MCF 10A (cell line): ENCODE measurements at regions not wholly inside any gene's neighbourhood (a gene's known extent, or its start where the extent isn't known, plus 50 kb on each side); places are given as distances from the start of the nearest gene placed in this dataset.
A peak's percentile ranks its signal among the peaks of the same experiment; 100 is the strongest.

Experiments used
- BruUV-seq: library from RNA; stranded (reverse); fragments of 400-500 nt; replicated peaks from 2 replicates; lab custom pipeline; 2021; lab: Mats Ljungman, UMichigan
- CTCF ChIA-PET: fragments of 300-600 bp; sonication (Branson Sonifier 250); formaldehyde crosslinking; extraction: SDS; loops from one replicate; lab custom pipeline; 2021; ENCODE audit warnings: antibody characterized with exemption, inconsistent platforms; lab: Yijun Ruan, JAX
- POLR2A ChIA-PET: fragments of 300-600, 350-650 bp; sonication (Branson Sonifier 250); formaldehyde crosslinking; extraction: SDS; loops from one replicate; lab custom pipeline; 2020; ENCODE audit warnings: antibody characterized with exemption, inconsistent platforms; lab: Yijun Ruan, JAX
- DNase-seq: peaks from one replicate; pipeline ENCODE4 v3.0.0-alpha.2; 2018; ENCODE audit not compliant: unreplicated experiment
- H3K27ac Mint-ChIP-seq: one replicate; pipeline ENCODE4 v1.8.0; 2022; ENCODE audit warnings: mild to moderate bottlenecking, low read depth, mixed read lengths; ENCODE audit not compliant: unreplicated experiment
- H3K27me3 Mint-ChIP-seq: one replicate; pipeline ENCODE4 v1.8.0; 2022; ENCODE audit warnings: mixed read lengths; ENCODE audit not compliant: insufficient read depth, unreplicated experiment
- H3K36me3 Mint-ChIP-seq: one replicate; pipeline ENCODE4 v1.8.0; 2022; ENCODE audit warnings: mild to moderate bottlenecking, moderate library complexity, mixed read lengths; ENCODE audit not compliant: insufficient read depth, unreplicated experiment
- H3K4me1 Mint-ChIP-seq: one replicate; pipeline ENCODE4 v1.8.0; 2022; ENCODE audit warnings: mixed read lengths; ENCODE audit not compliant: insufficient read depth, unreplicated experiment
- H3K4me3 Mint-ChIP-seq: one replicate; pipeline ENCODE4 v1.8.0; 2022; ENCODE audit warnings: mild to moderate bottlenecking, moderate library complexity, mixed read lengths; ENCODE audit not compliant: unreplicated experiment
- H3K9me3 Mint-ChIP-seq: one replicate; pipeline ENCODE4 v1.8.0; 2022; ENCODE audit warnings: mixed read lengths; ENCODE audit not compliant: unreplicated experiment
- intact Hi-C: fragments of 100-400 bp; cut with micrococcal nuclease; formaldehyde crosslinking; loops from 2 replicates; pipeline ENCODE4 v1.14.1; 2022
- TF ChIP-seq, protein P1 (sequence below): fragments of 200-600 bp; IDR thresholded peaks from one replicate; pipeline ENCODE4 v1.8.0; 2022; ENCODE audit warnings: antibody characterized with exemption, mild to moderate bottlenecking; ENCODE audit not compliant: unreplicated experiment

DNA sequence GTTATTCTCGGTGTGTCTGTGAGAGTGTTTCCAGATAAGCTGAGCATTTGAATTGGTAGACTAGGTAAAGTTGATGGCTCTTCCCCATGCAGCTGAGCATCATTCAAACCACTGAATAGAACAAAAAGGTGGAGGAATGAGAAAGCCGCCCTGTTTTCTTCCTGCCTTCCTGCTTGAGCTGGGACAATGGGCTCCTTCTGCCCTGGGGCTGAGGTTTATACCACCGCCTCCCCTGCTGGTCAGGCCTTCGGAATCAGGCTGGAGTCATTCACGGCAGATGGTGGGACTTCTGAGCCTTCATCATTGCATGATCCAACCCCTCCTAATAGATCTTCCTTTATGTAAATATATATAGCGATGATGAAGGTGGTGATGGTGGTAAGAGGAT is 124.9 kb downstream of the ANKRD60 start:
- Mint-ChIP-seq H3K27ac (no peak overlapping the region), H3K4me1 (peaks cover 19% of the 10 kb centered on the region), H3K36me3 (no peaks in the 10 kb centered on the region), H3K9me3 (peaks cover 8% of the 10 kb centered on the region), H3K27me3 (no peaks in the 10 kb centered on the region), H3K4me3 (no peak overlapping the region)
- intact Hi-C loops = no loop called here
- BruUV-seq = no TSS peak
- TF ChIP-seq, protein P1, sequence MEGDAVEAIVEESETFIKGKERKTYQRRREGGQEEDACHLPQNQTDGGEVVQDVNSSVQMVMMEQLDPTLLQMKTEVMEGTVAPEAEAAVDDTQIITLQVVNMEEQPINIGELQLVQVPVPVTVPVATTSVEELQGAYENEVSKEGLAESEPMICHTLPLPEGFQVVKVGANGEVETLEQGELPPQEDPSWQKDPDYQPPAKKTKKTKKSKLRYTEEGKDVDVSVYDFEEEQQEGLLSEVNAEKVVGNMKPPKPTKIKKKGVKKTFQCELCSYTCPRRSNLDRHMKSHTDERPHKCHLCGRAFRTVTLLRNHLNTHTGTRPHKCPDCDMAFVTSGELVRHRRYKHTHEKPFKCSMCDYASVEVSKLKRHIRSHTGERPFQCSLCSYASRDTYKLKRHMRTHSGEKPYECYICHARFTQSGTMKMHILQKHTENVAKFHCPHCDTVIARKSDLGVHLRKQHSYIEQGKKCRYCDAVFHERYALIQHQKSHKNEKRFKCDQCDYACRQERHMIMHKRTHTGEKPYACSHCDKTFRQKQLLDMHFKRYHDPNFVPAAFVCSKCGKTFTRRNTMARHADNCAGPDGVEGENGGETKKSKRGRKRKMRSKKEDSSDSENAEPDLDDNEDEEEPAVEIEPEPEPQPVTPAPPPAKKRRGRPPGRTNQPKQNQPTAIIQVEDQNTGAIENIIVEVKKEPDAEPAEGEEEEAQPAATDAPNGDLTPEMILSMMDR = no peak
- DNase-seq = no peak
- ChIA-PET CTCF (interaction anchor here (0.8 to 1.8 kb wide), 3 partner anchors 10 to 29 kb away, joined by 3 to 8 read pairs (median 3); no protein-coding TSS in a partner anchor), POLR2A (interaction anchor here (0.7 to 3.5 kb wide), 5 partner anchors 8 to 392 kb away, joined by 3 to 24 read pairs (median 7); no protein-coding TSS in a partner anchor)

DNA sequence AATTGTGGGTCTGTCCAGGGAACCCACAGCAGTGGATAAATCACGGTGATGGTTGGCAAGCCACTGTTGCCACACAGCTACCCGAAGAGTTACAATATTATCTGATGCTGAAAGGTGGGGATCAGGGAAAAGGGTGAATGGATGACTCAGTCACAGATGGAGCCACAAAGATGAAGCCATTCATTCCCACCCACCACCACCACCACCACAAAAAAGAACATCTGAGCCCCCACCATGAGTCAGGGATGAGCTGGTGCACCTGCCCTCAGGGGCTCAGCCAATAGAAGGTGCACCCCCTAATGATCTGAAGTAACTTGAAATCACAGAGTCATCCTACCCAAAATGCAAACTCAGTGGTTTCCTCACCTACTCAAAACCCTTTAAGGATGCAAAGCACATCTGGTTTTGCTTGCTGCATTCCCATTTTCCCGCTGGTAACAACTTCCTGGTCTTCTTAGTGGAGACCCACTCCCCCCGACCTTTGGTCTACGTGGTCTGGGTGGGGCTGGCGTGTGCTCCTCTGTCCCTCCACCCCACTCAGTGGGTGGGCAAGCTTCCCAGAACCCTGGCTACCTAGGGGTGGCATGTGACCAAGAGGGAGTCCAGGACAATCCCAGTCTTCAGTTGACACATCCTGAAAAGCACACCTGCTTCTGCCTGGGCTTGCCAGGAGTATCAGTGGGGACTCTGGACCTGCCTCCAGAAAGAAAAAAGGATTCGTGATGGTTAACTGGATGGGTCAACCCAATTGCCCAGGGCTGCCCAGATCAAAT is 125.5 kb downstream of the ANKRD60 start:
- POLR2A ChIA-PET = interaction anchor here (0.7 to 3.5 kb wide), 8 partner anchors 9 to 404 kb away, joined by 3 to 24 read pairs (median 6); no protein-coding TSS in a partner anchor
- peaks cover 8% of the 10 kb centered on the region for H3K9me3 Mint-ChIP-seq
- H3K4me3 Mint-ChIP-seq = no peak overlapping the region
- CTCF ChIA-PET = interaction anchor here (0.6 to 2.9 kb wide), 16 partner anchors 9 to 469 kb away, joined by 3 to 15 read pairs (median 3); no protein-coding TSS in a partner anchor
- BruUV-seq = no TSS peak
- intact Hi-C loops = no loop called here
- TF ChIP-seq, protein P1 = no peak
- peak overlapping the region; percentile 66 for H3K27ac Mint-ChIP-seq
- H3K4me1 Mint-ChIP-seq = peaks cover 15% of the 10 kb centered on the region
- no peaks in the 10 kb centered on the region for H3K36me3 Mint-ChIP-seq
- H3K27me3 Mint-ChIP-seq = no peaks in the 10 kb centered on the region
- peak; percentile 55 for DNase-seq

DNA sequence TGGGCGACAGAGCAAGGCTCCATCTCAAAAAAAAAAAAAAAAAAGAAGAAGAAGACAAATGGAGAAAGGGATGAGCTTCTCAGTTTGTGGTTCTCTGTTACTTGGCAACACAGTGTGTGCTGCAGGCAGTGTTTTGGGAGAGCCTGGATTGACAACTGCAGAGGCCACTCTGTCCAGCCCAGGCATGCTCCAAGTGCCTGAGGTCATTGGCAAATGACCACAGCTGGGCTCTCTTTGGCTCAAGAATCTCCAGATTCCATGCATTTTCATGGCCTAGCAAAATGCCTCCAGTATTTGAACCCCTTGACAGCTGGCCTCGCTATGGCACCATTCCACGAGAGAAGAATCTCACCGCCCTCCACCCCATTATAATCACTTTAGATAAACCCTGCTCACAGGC is 126.2 kb downstream of the ANKRD60 start:
- intact Hi-C loops = no loop called here
- no peak overlapping the region for H3K4me3 Mint-ChIP-seq
- no peaks in the 10 kb centered on the region for H3K36me3 Mint-ChIP-seq
- no TSS peak for BruUV-seq
- peak overlapping the region; percentile 66 for H3K27ac Mint-ChIP-seq
- ChIA-PET POLR2A (interaction anchor here (1.0 to 3.5 kb wide), 8 partner anchors 9 to 405 kb away, joined by 3 to 24 read pairs (median 6); no protein-coding TSS in a partner anchor), CTCF (interaction anchor here (0.6 to 2.9 kb wide), 14 partner anchors 10 to 1767 kb away, joined by 3 to 15 read pairs (median 3); no protein-coding TSS in a partner anchor)
- no peaks in the 10 kb centered on the region for H3K27me3 Mint-ChIP-seq
- peak; percentile 75 for DNase-seq
- TF ChIP-seq, protein P1 = no peak
- peaks cover 15% of the 10 kb centered on the region for H3K4me1 Mint-ChIP-seq
- H3K9me3 Mint-ChIP-seq = peaks cover 8% of the 10 kb centered on the region

DNA sequence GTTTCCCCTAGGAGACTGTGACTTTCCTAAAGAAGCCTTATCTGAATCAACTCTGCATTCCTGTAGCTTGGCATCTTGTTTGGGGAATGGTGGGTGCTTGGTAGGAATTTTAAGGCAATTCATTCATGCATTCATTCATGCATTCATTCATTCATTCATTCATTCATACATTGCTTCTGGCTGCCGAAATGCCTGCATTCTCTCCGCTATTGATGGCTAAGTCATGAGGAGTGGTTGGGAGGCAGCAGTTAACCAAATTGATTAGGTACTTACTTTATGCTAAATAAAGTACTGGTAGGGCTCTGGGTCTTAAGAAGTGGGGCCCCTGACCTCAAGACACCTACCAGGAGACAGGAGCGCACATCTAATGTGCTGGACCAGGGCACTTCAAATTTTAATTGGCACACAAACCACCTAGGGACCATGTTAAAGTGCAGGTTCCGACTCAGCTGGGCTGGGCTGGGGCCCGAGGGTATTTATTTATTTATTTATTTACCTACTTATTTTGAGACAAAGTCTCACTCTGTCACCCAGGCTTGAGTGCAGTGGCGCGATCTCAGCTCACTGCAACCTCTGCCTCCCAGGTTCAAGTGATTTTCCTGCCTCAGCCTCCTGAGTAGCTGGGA is 127.6 kb downstream of the ANKRD60 start:
- Mint-ChIP-seq H3K4me3 (no peak overlapping the region), H3K27me3 (no peaks in the 10 kb centered on the region), H3K4me1 (peaks cover 15% of the 10 kb centered on the region), H3K9me3 (peaks cover 6% of the 10 kb centered on the region), H3K27ac (peak overlapping the region; percentile 66), H3K36me3 (no peaks in the 10 kb centered on the region)
- ChIA-PET POLR2A (interaction anchor here (1.7 to 3.5 kb wide), 2 partner anchors 11 to 33 kb away, joined by 4 to 24 read pairs; no protein-coding TSS in a partner anchor), CTCF (interaction anchor here (0.7 to 2.9 kb wide), 3 partner anchors 14 to 447 kb away, joined by 4 to 15 read pairs (median 5); no protein-coding TSS in a partner anchor)
- BruUV-seq = no TSS peak
- intact Hi-C loops = no loop called here
- TF ChIP-seq, protein P1 = no peak
- no peak for DNase-seq
